HepG2 (cell line): ENCODE measurements at regions not wholly inside any gene's neighbourhood (a gene's known extent, or its start where the extent isn't known, plus 50 kb on each side); places are given as distances from the start of the nearest gene placed in this dataset.

Experiments
- ATAC-seq: fragments of 200-7000 bp; cut with Tn5 transposase; 3 replicates; pipeline ENCODE4 v1.9.1; 2020; ENCODE audit warnings: mild to moderate bottlenecking, moderate library complexity
- BruUV-seq: library from RNA; stranded (reverse); fragments of 400-500 nt; replicated peaks from 2 replicates; lab custom pipeline; 2021; lab: Mats Ljungman, UMichigan
- CTCF ChIA-PET: fragments of 300-600 bp; formaldehyde crosslinking; extraction: SDS; loops from one replicate; lab custom pipeline; 2021; ENCODE audit warnings: low total read pairs, inconsistent platforms, low intra/inter-chr PET ratio; lab: Yijun Ruan, JAX
- POLR2A ChIA-PET: fragments of 350-600 bp; sonication (Branson Sonifier 250); formaldehyde crosslinking; loops from one replicate; lab custom pipeline; 2020; ENCODE audit warnings: antibody characterized with exemption, inconsistent platforms; lab: Yijun Ruan, JAX
- DNase-seq: peaks from one replicate; pipeline ENCODE4 v3.0.0-alpha.2; 2015; ENCODE audit warnings: low spot score
- FAIRE-seq: peaks from 3 replicates; lab custom pipeline; 2011; peaks lifted over from hg19 to GRCh38; lab: Jason Lieb, UNC
- H2AFZ ChIP-seq: one replicate; pipeline ENCODE4 v1.6.1; 2011; ENCODE audit warnings: low read length, inconsistent platforms
- H3K27ac ChIP-seq: fragments of 300-600 bp; 3 replicates; pipeline ENCODE4 v1.8.0; 2011; ENCODE audit warnings: mixed run types, mild to moderate bottlenecking, mixed read lengths, low read length, inconsistent platforms; ENCODE audit not compliant: insufficient read depth; ENCODE audit errors: extremely low read length
- H3K27me3 ChIP-seq, 2 experiments: fragments of 200-600 bp in 1 of 2; 2 replicates in 1 of 2; 3 replicates in 1 of 2; pipeline versions ENCODE4 v1.6.0 to v1.8.0; 2011; ENCODE audit warnings: low read length in 2 of 2, mild to moderate bottlenecking in 2 of 2, moderate library complexity in 2 of 2, inconsistent platforms in 1 of 2; ENCODE audit not compliant: insufficient read depth in 2 of 2, control insufficient read depth in 1 of 2
- H3K36me3 ChIP-seq, 2 experiments: fragments of 200-600 bp in 1 of 2; replicated peaks in 1 of 2; 2 replicates in 1 of 2; 3 replicates in 1 of 2; pipeline versions ENCODE4 v1.5.1 to v1.8.0; 2011; ENCODE audit warnings: low read length in 2 of 2, inconsistent platforms in 1 of 2; ENCODE audit not compliant: insufficient read depth in 2 of 2, control insufficient read depth in 1 of 2
- H3K4me1 ChIP-seq: 2 replicates; pipeline ENCODE4 v1.5.1; 2012; ENCODE audit warnings: low read length, inconsistent platforms; ENCODE audit not compliant: insufficient read depth
- H3K4me2 ChIP-seq: 2 replicates; pipeline ENCODE4 v1.6.0; 2011; ENCODE audit warnings: low read depth, low read length, inconsistent platforms
- H3K4me3 ChIP-seq, 3 experiments: fragments of 200-600 bp in 1 of 3; sonication (generic), shearing (Covaris generic) in 1 of 3; replicated peaks in 1 of 3; 2 replicates each; pipeline ENCODE4 v1.5.1; 2011 to 2016; ENCODE audit warnings: low read length in 3 of 3, inconsistent platforms in 2 of 3, low read depth in 2 of 3, mild to moderate bottlenecking in 2 of 3, control low read depth in 1 of 3, mixed read lengths in 1 of 3; ENCODE audit not compliant: insufficient read depth in 1 of 3
- H3K79me2 ChIP-seq: one replicate; pipeline ENCODE4 v1.6.1; 2011; ENCODE audit warnings: low read length, inconsistent platforms; ENCODE audit not compliant: insufficient read depth
- H3K9ac ChIP-seq: 2 replicates; pipeline ENCODE4 v1.6.0; 2011; ENCODE audit warnings: mild to moderate bottlenecking, low read depth, low read length, inconsistent platforms; ENCODE audit not compliant: insufficient read depth
- H3K9me3 ChIP-seq: 2 replicates; pipeline ENCODE4 v1.5.1; 2012; ENCODE audit warnings: mild to moderate bottlenecking, low read length
- H4K20me1 ChIP-seq: 2 replicates; pipeline ENCODE4 v1.6.0; 2011; ENCODE audit warnings: inconsistent platforms, mild to moderate bottlenecking, low read length, moderate library complexity; ENCODE audit not compliant: insufficient read depth
- BCL3 ChIP-seq: sonication (generic); formaldehyde crosslinking; IDR thresholded peaks from 2 replicates; pipeline ENCODE4 v1.5.1; 2020; ENCODE audit warnings: mild to moderate bottlenecking, missing genetic modification reagents, moderate library complexity
- E2F1 ChIP-seq: sonication (generic); formaldehyde crosslinking; IDR thresholded peaks from 2 replicates; pipeline ENCODE4 v1.5.0; 2020; ENCODE audit warnings: missing genetic modification reagents
- EP300 ChIP-seq, 3 experiments: sonication (generic) in 1 of 3; formaldehyde crosslinking in 1 of 3; IDR thresholded peaks; 2 replicates each; pipeline versions ENCODE4 v1.5.1 to v1.6.1; 2011 to 2020; ENCODE audit warnings: low read depth in 2 of 3, low read length in 2 of 3, borderline replicate concordance in 1 of 3, improper control_type of control experiment in 1 of 3, mild to moderate bottlenecking in 1 of 3, missing genetic modification reagents in 1 of 3, moderate library complexity in 1 of 3
- TP53 ChIP-seq: sonication (generic); formaldehyde crosslinking; conservative IDR thresholded peaks from 2 replicates; pipeline ENCODE4 v1.4.0; 2020; ENCODE audit warnings: missing genetic modification reagents
- TSC22D2 ChIP-seq: sonication (generic); formaldehyde crosslinking; IDR thresholded peaks from 2 replicates; pipeline ENCODE4 v1.5.1; 2020; ENCODE audit warnings: missing genetic modification reagents, mild to moderate bottlenecking, borderline replicate concordance
- ZNF101 ChIP-seq: sonication (generic); formaldehyde crosslinking; IDR thresholded peaks from 2 replicates; pipeline ENCODE4 v1.4.0; 2020; ENCODE audit warnings: mild to moderate bottlenecking, low read depth, missing genetic modification reagents, borderline replicate concordance
- ZNF143 ChIP-seq: sonication (generic); formaldehyde crosslinking; IDR thresholded peaks from 2 replicates; pipeline ENCODE4 v1.4.0; 2020; ENCODE audit warnings: missing genetic modification reagents
- ZNF83 ChIP-seq: sonication (generic); formaldehyde crosslinking; IDR thresholded peaks from 2 replicates; pipeline ENCODE4 v1.4.0; 2020; ENCODE audit warnings: missing genetic modification reagents, mild to moderate bottlenecking, borderline replicate concordance
- WGBS: methylation state at CpG from one replicate; pipeline ENCODE4 v1.1.6; 2017; ENCODE audit warnings: low lambda C conversion rate; 5-methylcytosine and 5-hydroxymethylcytosine counted together
- in situ Hi-C: cut with HindIII; loops from 2 replicates; pipeline ENCODE4 v1.10.0; 2017; ENCODE audit warnings: low pct_unique_long_range_greater_than_20kb; ENCODE audit not compliant: extremely low pct_ligation_motif_present
- intact Hi-C: fragments of 100-400 bp; cut with micrococcal nuclease; formaldehyde crosslinking; loops from one replicate; pipeline ENCODE4 v1.10.0; 2022; ENCODE audit not compliant: unreplicated experiment

GRCh38 chr5:136667789-136668188, 302.4 kb upstream of the TRPC7 start:
- Histone ChIP-seq H3K27ac (no peak overlapping the region), H3K79me2 (no peaks in the 10 kb centered on the region), H3K4me2 (no peak overlapping the region), H3K4me3 (no peak overlapping the region), H4K20me1 (no peaks in the 10 kb centered on the region), H3K4me1 (no peaks in the 10 kb centered on the region), H3K9me3 (no peaks in the 10 kb centered on the region), H3K27me3 (no peaks in the 10 kb centered on the region), H3K9ac (no peak overlapping the region), H2AFZ (no peak overlapping the region), H3K36me3 (no peaks in the 10 kb centered on the region)
- in situ Hi-C loops (no loop called here), intact Hi-C loops (no loop called here)
- BruUV-seq: no TSS peak
- no peak for FAIRE-seq
- no peak for TF ChIP-seq EP300 (IDR thresholded peaks at IDR 0.05; ENCODE audit: low read depth in 2 of 2, low read length in 2 of 2)
- no peak for TF ChIP-seq EP300 (CRISPR knock-in tag; IDR thresholded peaks at IDR 0.05; ENCODE audit: borderline replicate concordance)
- no peak for TF ChIP-seq ZNF143
- no peak for TF ChIP-seq E2F1 (CRISPR knock-in tag)
- TF ChIP-seq TSC22D2 (CRISPR knock-in tag): no peak
- no peak for TF ChIP-seq BCL3 (CRISPR knock-in tag)
- TF ChIP-seq ZNF101 (CRISPR knock-in tag): no peak
- TF ChIP-seq TP53 (CRISPR knock-in tag): no peak
- no peak for TF ChIP-seq ZNF83 (CRISPR knock-in tag)
- ChIA-PET CTCF (no interaction called here), POLR2A (no interaction called here)
- no peak for DNase-seq
- 0% methylated on average over 1 of the region's 2 CpGs for WGBS
- no peak for ATAC-seq
